Skeletal muscle satellite cell (primary cell): ENCODE measurements at regions not wholly inside any gene's neighbourhood (a gene's known extent, or its start where the extent isn't known, plus 50 kb on each side); places are given as distances from the start of the nearest gene placed in this dataset.
"Not testable (repeated sequence)": the region's sequence is repeated elsewhere in the genome, so short reads cannot be mapped to it uniquely, and the experiment has no call there.

Source experiments
- H3K27me3 ChIP-seq: 2 replicates; pipeline ENCODE4 v1.7.0; 2013; ENCODE audit warnings: low read length; ENCODE audit not compliant: control insufficient read depth, insufficient read depth
- H3K36me3 ChIP-seq: 2 replicates; pipeline ENCODE4 v1.7.0; 2013; ENCODE audit warnings: mild to moderate bottlenecking, control low read depth, low read length; ENCODE audit not compliant: insufficient read depth
- H3K4me1 ChIP-seq: 2 replicates; pipeline ENCODE4 v1.7.0; 2013; ENCODE audit warnings: low read length; ENCODE audit not compliant: control insufficient read depth, insufficient read depth
- H3K4me2 ChIP-seq: 2 replicates; pipeline ENCODE4 v1.7.0; 2013; ENCODE audit warnings: mild to moderate bottlenecking, low read length
- H3K4me3 ChIP-seq: 2 replicates; pipeline ENCODE4 v1.7.0; 2013; ENCODE audit warnings: low read length
- H3K9ac ChIP-seq: 2 replicates; pipeline ENCODE4 v1.7.0; 2013; ENCODE audit warnings: mild to moderate bottlenecking, low read depth, low read length, moderate library complexity
- H3K9me3 ChIP-seq: replicated peaks from 2 replicates; pipeline ENCODE4 v1.7.0; 2013; ENCODE audit warnings: mild to moderate bottlenecking, control low read depth, low read length

- H3K9me3 ChIP-seq, H3K27me3 ChIP-seq, H3K4me3 ChIP-seq, H3K36me3 ChIP-seq, H3K9ac ChIP-seq, H3K4me1 ChIP-seq, H3K4me2 ChIP-seq: not testable (repeated sequence)
Measured at GRCh38 chr16:18263046-18263445, 73.5 kb downstream of the NPIPA8 start.

GRCh38 chr16:18261848-18262247 is 74.7 kb downstream of the NPIPA8 start:
- not testable (repeated sequence) for H3K36me3 ChIP-seq, H3K9ac ChIP-seq, H3K4me2 ChIP-seq, H3K4me1 ChIP-seq, H3K9me3 ChIP-seq, H3K27me3 ChIP-seq, H3K4me3 ChIP-seq

- not testable (repeated sequence) for H3K4me2 ChIP-seq, H3K9ac ChIP-seq, H3K4me1 ChIP-seq, H3K36me3 ChIP-seq, H3K9me3 ChIP-seq, H3K27me3 ChIP-seq, H3K4me3 ChIP-seq
Measured at GRCh38 chr16:18259496-18260176, 76.9 kb downstream of the NPIPA8 start.

GRCh38 chr16:18252943-18253342 is 83.6 kb downstream of the NPIPA8 start:
- H3K27me3 ChIP-seq, H3K9ac ChIP-seq, H3K9me3 ChIP-seq, H3K4me3 ChIP-seq, H3K4me2 ChIP-seq, H3K4me1 ChIP-seq, H3K36me3 ChIP-seq: not testable (repeated sequence)

- not testable (repeated sequence) for H3K9me3 ChIP-seq, H3K36me3 ChIP-seq, H3K27me3 ChIP-seq, H3K4me1 ChIP-seq, H3K9ac ChIP-seq, H3K4me3 ChIP-seq, H3K4me2 ChIP-seq
Measured at GRCh38 chr16:18230505-18230904, 106.0 kb downstream of the NPIPA8 start.

- not testable (repeated sequence) for H3K4me1 ChIP-seq, H3K36me3 ChIP-seq, H3K4me3 ChIP-seq, H3K9me3 ChIP-seq, H3K9ac ChIP-seq, H3K27me3 ChIP-seq, H3K4me2 ChIP-seq
Measured at GRCh38 chr16:18222054-18223009, 114.2 kb downstream of the NPIPA8 start.

- not testable (repeated sequence) for H3K9ac ChIP-seq, H3K4me2 ChIP-seq, H3K4me1 ChIP-seq, H3K9me3 ChIP-seq, H3K4me3 ChIP-seq, H3K27me3 ChIP-seq, H3K36me3 ChIP-seq
Measured at GRCh38 chr16:18217741-18218140, 118.8 kb downstream of the NPIPA8 start.

- not testable (repeated sequence) for H3K4me2 ChIP-seq, H3K9me3 ChIP-seq, H3K4me1 ChIP-seq, H3K4me3 ChIP-seq, H3K9ac ChIP-seq, H3K27me3 ChIP-seq, H3K36me3 ChIP-seq
Measured at GRCh38 chr16:18216814-18217213, 119.7 kb downstream of the NPIPA8 start.

- H3K9ac ChIP-seq, H3K9me3 ChIP-seq, H3K4me2 ChIP-seq, H3K36me3 ChIP-seq, H3K4me3 ChIP-seq, H3K27me3 ChIP-seq, H3K4me1 ChIP-seq: not testable (repeated sequence)
Measured at GRCh38 chr16:18213810-18214209, 122.7 kb downstream of the NPIPA8 start.

- not testable (repeated sequence) for H3K9ac ChIP-seq, H3K36me3 ChIP-seq, H3K27me3 ChIP-seq, H3K4me1 ChIP-seq, H3K4me3 ChIP-seq, H3K9me3 ChIP-seq, H3K4me2 ChIP-seq
Measured at GRCh38 chr16:18211505-18211904, 125.0 kb downstream of the NPIPA8 start.

GRCh38 chr16:18204786-18205185 is 131.8 kb downstream of the NPIPA8 start:
- H3K4me1 ChIP-seq, H3K9ac ChIP-seq, H3K4me3 ChIP-seq, H3K4me2 ChIP-seq, H3K9me3 ChIP-seq, H3K27me3 ChIP-seq, H3K36me3 ChIP-seq: not testable (repeated sequence)

- not testable (repeated sequence) for H3K36me3 ChIP-seq
Measured at GRCh38 chr16:18204309-18204708, 132.2 kb downstream of the NPIPA8 start.

More at GRCh38 chr16:18204309-18204708, 132.2 kb downstream of the NPIPA8 start:
- H3K4me3 ChIP-seq, H3K27me3 ChIP-seq, H3K4me2 ChIP-seq, H3K9ac ChIP-seq, H3K4me1 ChIP-seq, H3K9me3 ChIP-seq: not testable (repeated sequence)
